Adrenal gland (tissue), 5 donors: ENCODE measurements at regions not wholly inside any gene's neighbourhood (a gene's known extent, or its start where the extent isn't known, plus 50 kb on each side); places are given as distances from the start of the nearest gene placed in this dataset.

Source experiments
- CTCF ChIP-seq, 6 experiments: fragments of 450-650 bp in 4 of 6; fragments of 200-600 bp in 2 of 6; sonication (generic) in 1 of 6; IDR thresholded peaks; 1 replicate in 5 of 6; 2 replicates in 1 of 6; pipeline versions ENCODE4 v1.5.1 to v1.8.0; 2016 to 2021; ENCODE audit warnings: antibody characterized with exemption in 6 of 6, mild to moderate bottlenecking in 2 of 6, moderate library complexity in 1 of 6
- POLR2A ChIP-seq, 2 donors: fragments of 450-650 bp; IDR thresholded peaks; one replicate each; pipeline ENCODE4 v1.6.1; 2017; ENCODE audit warnings: antibody characterized with exemption in 2 of 2, mild to moderate bottlenecking in 2 of 2, moderate library complexity in 1 of 2
- donor health status: DM: no; HTN: no; CAD: no.

GRCh38 chr7:136078630-136079029 is 101.5 kb upstream of the MTPN start:
- TF ChIP-seq CTCF (IDR thresholded peaks at IDR 0.05) (no peak), POLR2A (IDR thresholded peaks at IDR 0.05) (no peak)
